ENCODE measurements at regions not wholly inside any gene's neighbourhood (a gene's known extent, or its start where the extent isn't known, plus 50 kb on each side); places are given as distances from the start of the nearest gene placed in this dataset.
"Not testable (repeated sequence)": the region's sequence is repeated elsewhere in the genome, so short reads cannot be mapped to it uniquely, and the experiment has no call there.

- no peak for DNase-seq (ENCODE audit: low read depth, low spot score)
These were observed 149.7 kb downstream of the TXNL1 start for GRCh38 chr18:56488739-56489138.

DNA sequence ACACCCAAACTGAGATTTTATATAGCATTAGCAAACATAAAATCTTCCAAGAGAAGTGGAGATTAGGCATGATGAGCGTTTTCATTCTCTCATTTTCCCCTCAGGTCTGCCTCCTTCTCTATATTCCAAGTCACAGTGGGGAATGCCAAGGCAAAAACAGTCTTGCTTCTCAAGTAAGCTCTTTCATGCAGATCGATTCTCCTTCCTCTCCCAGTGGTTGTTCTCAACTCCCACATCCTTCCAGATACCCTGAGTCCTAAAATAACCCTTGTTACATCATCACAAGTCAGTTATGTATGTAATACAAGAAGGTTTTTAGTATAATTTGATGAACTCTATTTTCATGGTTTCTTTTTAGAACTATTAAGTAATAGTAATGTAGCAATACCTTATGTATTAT lies 150.6 kb downstream of the TXNL1 start:
- DNase-seq (ENCODE audit: low read depth, low spot score): no peak

DNA sequence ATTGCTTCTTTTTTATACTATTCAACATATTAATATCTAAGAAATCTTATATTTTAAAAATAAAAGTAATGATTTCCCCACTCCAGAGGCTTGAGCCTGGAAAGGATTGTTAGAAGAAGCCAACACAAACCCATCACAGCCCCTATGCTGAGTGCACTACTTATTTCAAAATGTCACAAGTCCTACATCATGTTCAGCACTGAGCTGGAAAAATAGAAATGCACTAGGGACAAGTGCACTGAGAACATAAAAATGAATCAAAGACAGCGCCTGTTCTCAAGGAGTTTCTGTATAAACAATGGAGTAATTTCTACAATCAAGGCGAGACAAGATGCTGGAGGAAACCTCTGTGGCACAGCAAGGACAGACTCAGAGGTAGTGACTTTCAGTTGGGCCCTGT lies 155.0 kb downstream of the TXNL1 start:
- no peak for DNase-seq (ENCODE audit: low read depth, low spot score)

- DNase-seq (ENCODE audit: low read depth, low spot score): not testable (repeated sequence)
These were observed 155.6 kb downstream of the TXNL1 start for GRCh38 chr18:56482813-56483212.

- no peak for DNase-seq (ENCODE audit: low read depth, low spot score)
These were observed 156.6 kb downstream of the TXNL1 start for GRCh38 chr18:56481751-56482150.

DNA sequence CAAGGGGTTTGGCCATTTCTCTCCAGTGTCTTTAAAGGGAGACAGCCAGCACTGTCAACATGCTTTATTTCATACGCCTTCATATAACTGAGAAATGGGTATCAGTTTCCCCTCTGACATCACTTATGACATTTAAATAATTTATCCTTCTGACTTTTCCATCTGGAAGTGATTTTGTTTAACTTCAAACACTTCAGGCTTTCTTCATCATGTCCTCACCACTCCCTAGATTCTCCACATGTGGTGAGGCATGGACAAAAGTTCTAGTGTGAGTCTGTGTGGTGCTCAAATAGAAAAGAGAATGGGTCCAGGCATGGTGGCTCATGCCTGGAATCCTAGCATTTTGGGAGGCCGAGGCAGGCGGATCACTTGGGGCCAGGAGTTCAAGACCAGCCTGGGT lies 158.6 kb downstream of the TXNL1 start:
- no peak for DNase-seq (ENCODE audit: low read depth, low spot score)

DNA sequence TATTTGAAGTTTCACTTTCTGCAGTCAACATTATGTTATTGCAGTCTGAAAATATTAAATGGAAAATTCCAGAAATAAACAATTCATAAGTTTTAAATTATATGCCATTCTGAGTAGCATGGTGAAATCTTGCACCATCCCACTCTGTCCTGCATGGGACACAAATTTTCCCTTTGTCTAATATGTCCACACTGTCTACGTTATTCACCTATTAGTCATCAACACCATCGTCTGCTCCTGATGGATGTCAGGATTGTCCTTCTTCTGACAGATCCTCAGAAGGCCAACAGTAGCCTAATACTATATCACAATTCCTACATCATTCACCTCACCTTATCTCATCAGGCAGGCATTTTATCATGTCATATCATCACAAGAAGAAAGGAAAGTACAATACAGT lies 163.1 kb downstream of the TXNL1 start:
- DNase-seq (ENCODE audit: low read depth, low spot score): no peak

- DNase-seq (ENCODE audit: low read depth, low spot score): no peak
These were observed 164.9 kb downstream of the TXNL1 start for GRCh38 chr18:56473400-56474024.

- DNase-seq (ENCODE audit: low read depth, low spot score): no peak
These were observed 167.7 kb downstream of the TXNL1 start for GRCh38 chr18:56470406-56471351.

GRCh38 chr18:56469582-56469981 lies 168.8 kb downstream of the TXNL1 start:
- no peak for DNase-seq (ENCODE audit: low read depth, low spot score)

DNA sequence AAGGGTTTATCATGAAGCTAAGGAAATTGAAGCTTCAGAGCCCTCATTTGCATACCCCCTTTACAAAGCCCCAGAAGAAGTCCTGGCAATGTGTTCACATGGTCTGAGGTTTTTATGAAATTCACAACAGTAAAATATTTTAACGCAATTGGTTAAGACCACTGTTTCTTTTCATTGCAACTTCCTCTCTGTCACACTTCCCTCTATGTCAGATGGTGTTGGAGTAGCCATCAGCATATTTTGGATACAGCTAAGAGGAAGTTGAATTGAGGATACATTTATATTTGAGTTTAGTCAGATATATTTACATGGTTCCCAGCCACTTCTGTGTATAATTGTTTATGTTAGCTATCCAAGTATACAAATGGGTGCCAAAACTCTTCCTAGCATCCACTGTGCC lies 170.0 kb downstream of the TXNL1 start:
- DNase-seq (ENCODE audit: low read depth, low spot score): no peak

GRCh38 chr18:56462276-56462675 lies 176.1 kb downstream of the TXNL1 start:
- DNase-seq (ENCODE audit: low read depth, low spot score): no peak

DNA sequence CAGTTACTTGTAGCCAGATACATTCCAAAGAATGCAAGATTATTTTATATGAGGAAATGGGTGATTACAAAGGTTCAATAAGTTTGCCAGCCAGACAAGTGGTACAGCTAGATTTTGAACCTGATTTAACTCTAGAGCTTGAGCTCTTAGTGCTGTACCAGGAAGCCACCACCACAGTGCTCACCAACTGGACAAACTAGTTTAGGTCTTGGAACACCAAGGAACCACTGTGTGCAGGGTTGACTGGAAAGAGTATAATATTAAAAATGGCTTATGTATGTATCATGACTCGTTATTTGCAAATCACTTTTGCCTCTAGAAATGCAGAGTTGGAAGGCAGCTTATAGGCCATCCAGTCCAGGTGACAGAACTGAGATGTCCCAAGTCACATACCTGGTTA lies 177.2 kb downstream of the TXNL1 start:
- no peak for DNase-seq (ENCODE audit: low read depth, low spot score)

DNA sequence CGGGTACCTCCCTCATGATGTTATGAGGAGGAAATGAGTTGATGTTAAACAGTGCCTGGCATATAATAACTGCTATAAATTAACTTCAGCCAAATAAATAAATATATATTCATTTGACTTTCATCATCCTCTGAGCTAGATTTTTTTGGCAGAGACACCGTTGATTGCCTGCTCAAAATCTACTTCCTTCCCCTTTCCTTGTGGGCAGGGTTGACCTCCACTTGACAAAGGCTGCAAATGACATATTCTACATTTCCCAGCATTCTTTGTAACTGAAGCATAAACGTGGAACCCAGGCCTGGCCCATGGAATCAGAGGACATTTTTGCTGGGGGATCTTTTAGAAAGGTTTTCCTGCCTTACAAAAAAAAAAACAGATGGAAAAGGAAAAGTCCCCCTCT lies 177.8 kb downstream of the TXNL1 start:
- DNase-seq (ENCODE audit: low read depth, low spot score): no peak

- no peak for DNase-seq (ENCODE audit: low read depth, low spot score)
These were observed 179.4 kb downstream of the TXNL1 start for GRCh38 chr18:56458770-56459712.

DNA sequence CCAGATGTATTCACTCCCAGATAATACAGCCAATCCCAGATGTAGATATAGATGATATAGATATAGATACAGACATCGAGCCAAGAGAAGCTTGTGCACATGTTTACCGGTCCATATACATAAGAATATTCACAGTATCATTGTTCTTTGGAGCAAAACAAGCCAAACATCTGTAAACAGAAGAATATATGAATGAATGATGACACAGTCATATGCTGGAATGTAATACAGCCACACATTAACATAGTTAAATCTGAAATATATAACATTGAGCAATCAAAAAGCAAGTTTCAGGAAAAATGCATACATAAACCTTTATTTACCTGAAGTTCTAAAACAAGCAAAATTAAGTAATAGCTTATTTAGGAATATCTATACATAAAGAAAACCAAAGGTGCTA lies 182.5 kb downstream of the TXNL1 start:
- no peak for DNase-seq (ENCODE audit: low read depth, low spot score)

DNA sequence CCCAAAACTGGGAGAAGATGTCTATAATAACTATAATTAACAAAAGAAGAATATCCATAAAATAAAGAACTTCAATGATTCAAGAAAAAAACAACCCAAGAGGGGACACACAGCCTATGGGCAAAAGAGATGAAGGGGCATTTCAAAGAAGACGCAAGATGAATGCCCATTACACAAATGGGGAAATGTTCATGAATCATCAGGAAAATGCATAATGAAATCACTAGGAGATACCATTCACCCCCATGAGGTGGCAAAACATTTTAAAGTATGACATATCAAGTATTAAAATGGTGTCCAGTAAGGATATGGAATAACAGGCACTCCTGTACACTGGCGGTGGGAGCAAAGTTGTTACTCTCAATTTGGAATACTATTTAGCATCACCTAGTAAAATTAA lies 183.3 kb downstream of the TXNL1 start:
- DNase-seq (ENCODE audit: low read depth, low spot score): no peak

DNA sequence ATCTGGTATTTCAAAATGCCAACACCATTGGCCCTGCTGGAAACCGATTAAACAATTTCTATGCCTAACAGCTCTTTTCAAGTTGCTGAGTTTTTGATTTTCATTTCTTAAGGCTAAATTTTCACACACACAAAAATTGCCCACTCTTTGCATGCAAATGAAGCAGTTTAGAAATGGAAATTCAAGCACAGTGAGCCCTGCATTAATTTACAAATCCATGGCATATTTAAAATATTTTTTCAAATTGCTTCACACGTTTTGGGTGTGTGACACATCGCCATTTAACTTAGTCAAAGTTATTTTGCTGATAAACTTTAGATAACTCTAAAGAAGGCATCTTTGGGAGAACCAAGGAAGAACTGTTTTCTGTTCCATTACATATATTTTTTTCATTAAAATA lies 184.8 kb downstream of the TXNL1 start:
- no peak for DNase-seq (ENCODE audit: low read depth, low spot score)

GRCh38 chr18:56451188-56451587 lies 187.2 kb downstream of the TXNL1 start:
- no peak for DNase-seq (ENCODE audit: low read depth, low spot score)

DNA sequence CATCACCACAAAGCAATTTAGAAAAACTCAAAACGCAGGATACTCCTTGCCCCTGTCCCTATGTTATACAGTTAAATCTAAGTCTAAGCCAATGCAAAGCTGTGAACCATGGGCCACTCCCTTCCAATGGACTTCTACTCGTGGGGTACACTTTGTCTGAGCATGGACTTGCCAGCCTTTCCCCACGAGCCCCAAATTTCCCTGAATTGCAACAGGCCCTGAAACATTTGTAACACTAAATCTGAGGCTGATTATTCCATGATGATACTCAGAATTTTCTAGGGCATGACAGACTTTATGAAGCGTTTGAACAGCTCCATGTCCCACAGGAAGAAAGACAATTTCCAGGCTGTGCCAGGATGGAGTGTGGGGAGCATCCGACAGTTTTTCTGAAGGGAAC lies 189.6 kb downstream of the TXNL1 start:
- DNase-seq (ENCODE audit: low read depth, low spot score): no peak

- DNase-seq (ENCODE audit: low read depth, low spot score): no peak
These were observed 193.0 kb downstream of the TXNL1 start for GRCh38 chr18:56445422-56445821.

DNA sequence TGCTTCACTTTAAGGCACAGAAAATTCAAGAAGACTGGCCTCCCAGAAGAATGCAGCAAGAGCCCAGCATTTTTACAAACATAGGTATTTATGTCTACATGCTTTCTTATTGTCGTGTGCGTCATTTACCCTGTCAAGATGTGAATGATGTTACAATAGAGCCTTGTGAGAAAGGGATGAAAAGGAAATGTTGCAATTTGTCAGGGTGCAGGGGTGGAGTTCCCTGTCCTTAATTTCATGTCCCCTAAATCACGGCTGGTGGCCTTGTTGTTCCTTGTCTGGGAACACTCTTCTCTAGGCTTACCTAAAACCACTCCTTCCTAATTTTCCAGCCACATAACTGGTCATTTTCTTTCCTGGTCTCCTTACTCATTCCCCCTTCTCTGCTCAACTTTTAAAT lies 194.2 kb downstream of the TXNL1 start:
- DNase-seq (ENCODE audit: low read depth, low spot score): no peak

Data from ELF-1 (cell line).